IMR-90 (cell line): ENCODE measurements at regions not wholly inside any gene's neighbourhood (a gene's known extent, or its start where the extent isn't known, plus 50 kb on each side); places are given as distances from the start of the nearest gene placed in this dataset.

Experiments
- ATAC-seq: fragments of 200-7000 bp; cut with Tn5 transposase; 2 replicates; pipeline ENCODE4 v1.9.1; 2020; ENCODE audit warnings: low read depth, mild to moderate bottlenecking, moderate library complexity
- BruUV-seq: library from RNA; stranded (reverse); fragments of 400-500 nt; replicated peaks from 2 replicates; lab custom pipeline; 2021; lab: Mats Ljungman, UMichigan
- CTCF ChIA-PET: fragments of 300-600 bp; formaldehyde crosslinking; extraction: SDS; loops from one replicate; lab custom pipeline; 2021; ENCODE audit warnings: antibody characterized with exemption; lab: Yijun Ruan, JAX
- POLR2A ChIA-PET: fragments of 300-600 bp; sonication (Branson Sonifier 250); formaldehyde crosslinking; loops from one replicate; lab custom pipeline; 2022; ENCODE audit warnings: antibody characterized with exemption; ENCODE audit not compliant: unreplicated experiment; lab: Charles Lee
- DNase-seq: peaks from one replicate; pipeline ENCODE4 v3.0.0; 2013
- H2AFZ ChIP-seq: replicated peaks from 2 replicates; pipeline ENCODE3; 2013; ENCODE audit warnings: low read length, mild to moderate bottlenecking; ENCODE audit not compliant: poor library complexity
- H2AK5ac ChIP-seq: 2 replicates; pipeline ENCODE4 v1.6.1; 2013; ENCODE audit warnings: low read depth, low read length, inconsistent platforms
- H2AK9ac ChIP-seq: replicated peaks from 2 replicates; pipeline ENCODE3; 2013; ENCODE audit warnings: mild to moderate bottlenecking, low read depth, low read length, moderate library complexity; ENCODE audit not compliant: poor library complexity
- H2BK120ac ChIP-seq: 2 replicates; pipeline ENCODE4 v1.6.1; 2013; ENCODE audit warnings: low read depth, low read length, inconsistent platforms
- H2BK15ac ChIP-seq: 3 replicates; pipeline ENCODE4 v1.6.1; 2013; ENCODE audit warnings: low read depth, low read length, inconsistent platforms
- H2BK20ac ChIP-seq: 2 replicates; pipeline ENCODE4 v1.6.1; 2013; ENCODE audit warnings: low read depth, mild to moderate bottlenecking, inconsistent platforms, low read length, moderate library complexity
- H2BK5ac ChIP-seq: 2 replicates; pipeline ENCODE4 v1.6.1; 2013; ENCODE audit warnings: mild to moderate bottlenecking, low read depth, low read length, inconsistent platforms; ENCODE audit not compliant: poor library complexity, severe bottlenecking
- H3K14ac ChIP-seq: replicated peaks from 2 replicates; pipeline ENCODE4 v1.6.1; 2013; ENCODE audit warnings: low read depth, low read length, inconsistent platforms
- H3K18ac ChIP-seq: 2 replicates; pipeline ENCODE4 v1.6.1; 2013; ENCODE audit warnings: low read depth, low read length, control low read depth
- H3K23ac ChIP-seq: 2 replicates; pipeline ENCODE4 v1.6.1; 2013; ENCODE audit warnings: low read depth, low read length, inconsistent platforms
- H3K27ac ChIP-seq: 2 replicates; pipeline ENCODE4 v1.5.1; 2013; ENCODE audit warnings: mild to moderate bottlenecking, control low read depth, low read length; ENCODE audit not compliant: insufficient read depth
- H3K27me3 ChIP-seq: 2 replicates; pipeline ENCODE4 v1.6.1; 2013; ENCODE audit warnings: low read length; ENCODE audit not compliant: control insufficient read depth, insufficient read depth
- H3K36me3 ChIP-seq: 2 replicates; pipeline ENCODE4 v1.6.1; 2013; ENCODE audit warnings: low read length, mixed read lengths; ENCODE audit not compliant: control insufficient read depth, insufficient read depth
- H3K4ac ChIP-seq: 2 replicates; pipeline ENCODE4 v1.6.1; 2013; ENCODE audit warnings: low read depth, low read length, inconsistent platforms
- H3K4me1 ChIP-seq: 2 replicates; pipeline ENCODE4 v1.6.1; 2013; ENCODE audit warnings: low read length, mixed read lengths; ENCODE audit not compliant: control insufficient read depth, insufficient read depth
- H3K4me2 ChIP-seq: 2 replicates; pipeline ENCODE4 v1.6.1; 2013; ENCODE audit warnings: low read depth, mild to moderate bottlenecking, control low read depth, low read length, moderate library complexity
- H3K4me3 ChIP-seq: 2 replicates; pipeline ENCODE4 v1.5.1; 2013; ENCODE audit warnings: low read depth, mild to moderate bottlenecking, control low read depth, low read length, moderate library complexity; ENCODE audit not compliant: insufficient read depth
- H3K56ac ChIP-seq: 2 replicates; pipeline ENCODE4 v1.6.1; 2013; ENCODE audit warnings: low read length, inconsistent platforms; ENCODE audit not compliant: insufficient read depth; ENCODE audit errors: extremely low read depth
- H3K79me1 ChIP-seq, 2 experiments: 2 replicates each; pipeline ENCODE4 v1.6.1; 2013; ENCODE audit warnings: low read length in 2 of 2, inconsistent platforms in 1 of 2, low read depth in 1 of 2
- H3K9ac ChIP-seq: 2 replicates; pipeline ENCODE4 v1.6.1; 2013; ENCODE audit warnings: low read depth, low read length, control low read depth
- H3K9me1 ChIP-seq: 2 replicates; pipeline ENCODE4 v1.6.1; 2013; ENCODE audit warnings: low read length, inconsistent platforms; ENCODE audit not compliant: insufficient read depth
- H3K9me3 ChIP-seq: 2 replicates; pipeline ENCODE4 v1.6.1; 2013; ENCODE audit warnings: low read length; ENCODE audit not compliant: control insufficient read depth, insufficient read depth
- H4K20me1 ChIP-seq: 2 replicates; pipeline ENCODE4 v1.6.1; 2013; ENCODE audit warnings: low read length, inconsistent platforms; ENCODE audit not compliant: insufficient read depth
- H4K5ac ChIP-seq: 2 replicates; pipeline ENCODE4 v1.6.1; 2013; ENCODE audit warnings: mild to moderate bottlenecking, low read depth, low read length, control low read depth
- H4K8ac ChIP-seq, 2 experiments: 2 replicates each; pipeline ENCODE4 v1.6.1; 2013; ENCODE audit warnings: low read depth in 2 of 2, low read length in 2 of 2, control low read depth in 1 of 2, inconsistent platforms in 1 of 2
- H4K91ac ChIP-seq: 2 replicates; pipeline ENCODE4 v1.6.1; 2013; ENCODE audit warnings: low read depth, low read length, inconsistent platforms; ENCODE audit not compliant: insufficient read depth
- BHLHE40 ChIP-seq: fragments of 150-350 bp; IDR thresholded peaks from 2 replicates; pipeline ENCODE4 v1.6.1; 2016; ENCODE audit warnings: mild to moderate bottlenecking, low read depth, low read length
- CEBPB ChIP-seq: IDR thresholded peaks from 2 replicates; pipeline ENCODE4 v1.6.1; 2012; ENCODE audit warnings: low read depth, low read length, improper control_type of control experiment
- CHD1 ChIP-seq: IDR thresholded peaks from 2 replicates; pipeline ENCODE4 v1.6.1; 2012; ENCODE audit warnings: low read depth, low read length, improper control_type of control experiment
- CTCF ChIP-seq: conservative IDR thresholded peaks from 2 replicates; pipeline ENCODE4 v1.5.1; 2012; ENCODE audit warnings: mild to moderate bottlenecking, low read depth, low read length, improper control_type of control experiment
- ELK1 ChIP-seq: fragments of 150-350 bp; IDR thresholded peaks from 2 replicates; pipeline ENCODE4 v1.6.1; 2016; ENCODE audit warnings: low read depth, mild to moderate bottlenecking, low read length, moderate library complexity, borderline replicate concordance
- FOS ChIP-seq: fragments of 150-350 bp; IDR thresholded peaks from 2 replicates; pipeline ENCODE4 v1.6.1; 2016; ENCODE audit warnings: low read depth, low read length
- MAFK ChIP-seq: IDR thresholded peaks from 2 replicates; pipeline ENCODE4 v1.6.1; 2012; ENCODE audit warnings: low read depth, low read length, improper control_type of control experiment
- MAZ ChIP-seq: IDR thresholded peaks from 2 replicates; pipeline ENCODE4 v1.6.1; 2012; ENCODE audit warnings: low read depth, mild to moderate bottlenecking, low read length, improper control_type of control experiment, moderate library complexity, borderline replicate concordance
- MXI1 ChIP-seq: IDR thresholded peaks from 2 replicates; pipeline ENCODE4 v1.6.1; 2012; ENCODE audit warnings: low read depth, mild to moderate bottlenecking, low read length, moderate library complexity, borderline replicate concordance
- NFE2L2 ChIP-seq: fragments of 150-350 bp; IDR thresholded peaks from 2 replicates; pipeline ENCODE4 v1.6.1; 2016; ENCODE audit warnings: low read depth, mild to moderate bottlenecking, low read length
- POLR2A ChIP-seq: IDR thresholded peaks from 2 replicates; pipeline ENCODE4 v1.6.1; 2012; ENCODE audit warnings: mild to moderate bottlenecking, low read depth, low read length
- RAD21 ChIP-seq: IDR thresholded peaks from 2 replicates; pipeline ENCODE4 v1.6.1; 2012; ENCODE audit warnings: low read length, improper control_type of control experiment
- RCOR1 ChIP-seq: IDR thresholded peaks from 2 replicates; pipeline ENCODE4 v1.6.1; 2012; ENCODE audit warnings: mild to moderate bottlenecking, low read length, improper control_type of control experiment; ENCODE audit not compliant: insufficient replicate concordance
- RFX5 ChIP-seq: IDR thresholded peaks from 2 replicates; pipeline ENCODE4 v1.8.0; 2012; ENCODE audit warnings: low read depth, mild to moderate bottlenecking, low read length, moderate library complexity
- SMC3 ChIP-seq: fragments of 150-350 bp; IDR thresholded peaks from 2 replicates; pipeline ENCODE4 v1.6.1; 2016; ENCODE audit warnings: low read depth, mild to moderate bottlenecking, antibody characterized with exemption, low read length, moderate library complexity
- USF2 ChIP-seq: fragments of 150-350 bp; IDR thresholded peaks from 2 replicates; pipeline ENCODE4 v1.6.1; 2017; ENCODE audit warnings: mild to moderate bottlenecking, antibody characterized with exemption, low read length, low read depth
- WGBS, 2 experiments: methylation state at CpG; one replicate each; pipeline versions ENCODE4 v1.1.5 to v1.1.7; 2013; ENCODE audit warnings: missing lambda C conversion rate in 2 of 2; ENCODE audit not compliant: insufficient read length in 1 of 2; ENCODE audit errors: extremely low coverage in 2 of 2; 5-methylcytosine and 5-hydroxymethylcytosine counted together
- dilution Hi-C: fragments of 300-500 bp; cut with HindIII; formaldehyde crosslinking; loops from one replicate; pipeline ENCODE4 v1.14.3; 2018; ENCODE audit warnings: low sequenced_read_pairs; ENCODE audit not compliant: unreplicated experiment
- in situ Hi-C: fragments of 300-500 bp; cut with MboI; formaldehyde crosslinking; loops from 3 replicates; pipeline ENCODE4 v1.14.3; 2019; ENCODE audit warnings: low sequenced_read_pairs, inconsistent platforms, mixed read lengths
- intact Hi-C: fragments of 100-400 bp; cut with micrococcal nuclease; formaldehyde crosslinking; loops from 2 replicates; pipeline ENCODE4 v1.10.0; 2022

GRCh38 chr12:107439026-107439738 lies 246.4 kb upstream of the PWP1 start:
- Histone ChIP-seq H3K4ac (no peak overlapping the region), H3K4me3 (no peak overlapping the region), H4K20me1 (no peaks in the 10 kb centered on the region), H2AK9ac (peak overlapping the region; percentile 53), H2BK5ac (no peak overlapping the region), H2AK5ac (no peak overlapping the region), H4K5ac (no peak overlapping the region), H2BK120ac (no peak overlapping the region), H2AFZ (no peak overlapping the region), H4K8ac (no peak overlapping the region), H3K14ac (no peak overlapping the region), H3K23ac (no peak overlapping the region), H3K56ac (no peak overlapping the region), H2BK20ac (no peak overlapping the region), H3K9me3 (no peaks in the 10 kb centered on the region), H3K9ac (no peak overlapping the region), H3K4me2 (no peak overlapping the region), H2BK15ac (no peak overlapping the region; the same call in 2 of the 3 replicates), H3K27me3 (no peaks in the 10 kb centered on the region), H3K27ac (no peak overlapping the region), H3K4me1 (peaks cover 4% of the 10 kb centered on the region), H3K18ac (no peak overlapping the region), H3K79me1 (no peaks in the 10 kb centered on the region), H4K91ac (no peak overlapping the region), H3K9me1 (peaks cover 7% of the 10 kb centered on the region), H3K36me3 (no peaks in the 10 kb centered on the region)
- ATAC-seq = no peak
- WGBS, 2 experiments = no CpG with 5 or more reads among the region's 8 CpGs
- intact Hi-C loops (no loop called here), dilution Hi-C loops (no loop called here), in situ Hi-C loops (no loop called here)
- POLR2A ChIA-PET = no interaction called here
- TF ChIP-seq CEBPB = no peak
- TF ChIP-seq BHLHE40 = no peak
- TF ChIP-seq USF2 = no peak
- no peak for TF ChIP-seq MAFK
- TF ChIP-seq RFX5 = no peak
- no peak for TF ChIP-seq CTCF
- TF ChIP-seq FOS = no peak
- TF ChIP-seq POLR2A = no peak
- TF ChIP-seq NFE2L2 = no peak
- TF ChIP-seq RCOR1 = no peak
- TF ChIP-seq SMC3 = no peak
- TF ChIP-seq MXI1 = no peak
- no peak for TF ChIP-seq MAZ
- no peak for TF ChIP-seq RAD21
- TF ChIP-seq CHD1 = no peak
- TF ChIP-seq ELK1 = no peak
- no peak for DNase-seq
- BruUV-seq = no TSS peak
- CTCF ChIA-PET = interaction anchor here (1.0 kb wide), 1 partner anchor 10 kb away, joined by 3 read pairs; no protein-coding TSS in a partner anchor
